Mesendoderm (in vitro differentiated cells): ENCODE measurements at regions not wholly inside any gene's neighbourhood (a gene's known extent, or its start where the extent isn't known, plus 50 kb on each side); places are given as distances from the start of the nearest gene placed in this dataset.
A peak's percentile ranks its signal among the peaks of the same experiment; 100 is the strongest.

ENCODE experiments used
- DNase-seq: peaks from one replicate; pipeline ENCODE4 v3.0.0; 2013
- H2AK5ac ChIP-seq: 2 replicates; pipeline ENCODE4 v1.6.1; 2013; ENCODE audit warnings: low read length, inconsistent platforms
- H2BK120ac ChIP-seq: 2 replicates; pipeline ENCODE4 v1.6.1; 2013; ENCODE audit warnings: low read depth, mild to moderate bottlenecking, low read length, moderate library complexity, mixed read lengths
- H2BK15ac ChIP-seq: replicated peaks from 2 replicates; pipeline ENCODE4 v1.6.1; 2013; ENCODE audit warnings: low read depth, mild to moderate bottlenecking, moderate library complexity
- H2BK5ac ChIP-seq: 2 replicates; pipeline ENCODE4 v1.6.1; 2013; ENCODE audit warnings: low read length, inconsistent platforms
- H3K18ac ChIP-seq: 2 replicates; pipeline ENCODE4 v1.6.1; 2013; ENCODE audit warnings: mild to moderate bottlenecking, low read length, mixed read lengths
- H3K23ac ChIP-seq: one replicate; pipeline ENCODE4 v1.6.1; 2013; ENCODE audit warnings: low read length
- H3K27ac ChIP-seq: 2 replicates; pipeline ENCODE4 v1.5.1; 2013; ENCODE audit warnings: low read depth, mild to moderate bottlenecking, inconsistent platforms, low read length, moderate library complexity
- H3K27me3 ChIP-seq: 2 replicates; pipeline ENCODE4 v1.6.1; 2013; ENCODE audit warnings: low read length, control low read depth, mild to moderate bottlenecking, inconsistent platforms; ENCODE audit not compliant: insufficient read depth, poor library complexity
- H3K36me3 ChIP-seq: 2 replicates; pipeline ENCODE4 v1.6.1; 2013; ENCODE audit warnings: low read length, inconsistent platforms; ENCODE audit not compliant: control insufficient read depth, insufficient read depth
- H3K4ac ChIP-seq: one replicate; pipeline ENCODE4 v1.6.1; 2013; ENCODE audit warnings: low read depth, mild to moderate bottlenecking, low read length, moderate library complexity
- H3K4me1 ChIP-seq: 2 replicates; pipeline ENCODE4 v1.6.1; 2013; ENCODE audit warnings: low read depth, low read length, inconsistent platforms; ENCODE audit not compliant: control insufficient read depth
- H3K4me2 ChIP-seq: 2 replicates; pipeline ENCODE4 v1.6.1; 2013; ENCODE audit warnings: low read length
- H3K4me3 ChIP-seq: 2 replicates; pipeline ENCODE4 v1.5.1; 2013; ENCODE audit warnings: mild to moderate bottlenecking, low read length
- H3K56ac ChIP-seq: one replicate; pipeline ENCODE4 v1.6.1; 2013; ENCODE audit warnings: low read length
- H3K79me1 ChIP-seq: 2 replicates; pipeline ENCODE4 v1.6.1; 2013; ENCODE audit warnings: low read length, inconsistent platforms
- H3K79me2 ChIP-seq: 2 replicates; pipeline ENCODE4 v1.6.1; 2013; ENCODE audit warnings: mild to moderate bottlenecking, low read length; ENCODE audit not compliant: control insufficient read depth, insufficient read depth
- H3K9ac ChIP-seq: 2 replicates; pipeline ENCODE4 v1.6.1; 2013; ENCODE audit warnings: low read length, inconsistent platforms
- H4K5ac ChIP-seq: one replicate; pipeline ENCODE4 v1.6.1; 2013; ENCODE audit warnings: low read length
- H4K8ac ChIP-seq: one replicate; pipeline ENCODE4 v1.6.1; 2013; ENCODE audit warnings: low read depth, mild to moderate bottlenecking, control low read depth, low read length, moderate library complexity
- WGBS: extraction: QIAGEN DNeasy Blood & Tissue Kit; methylation state at CpG from one replicate; pipeline ENCODE4 v1.1.7; 2013; ENCODE audit warnings: low lambda C conversion rate, missing lambda C conversion rate; ENCODE audit not compliant: insufficient coverage; ENCODE audit errors: extremely low coverage; 5-methylcytosine and 5-hydroxymethylcytosine counted together

DNA sequence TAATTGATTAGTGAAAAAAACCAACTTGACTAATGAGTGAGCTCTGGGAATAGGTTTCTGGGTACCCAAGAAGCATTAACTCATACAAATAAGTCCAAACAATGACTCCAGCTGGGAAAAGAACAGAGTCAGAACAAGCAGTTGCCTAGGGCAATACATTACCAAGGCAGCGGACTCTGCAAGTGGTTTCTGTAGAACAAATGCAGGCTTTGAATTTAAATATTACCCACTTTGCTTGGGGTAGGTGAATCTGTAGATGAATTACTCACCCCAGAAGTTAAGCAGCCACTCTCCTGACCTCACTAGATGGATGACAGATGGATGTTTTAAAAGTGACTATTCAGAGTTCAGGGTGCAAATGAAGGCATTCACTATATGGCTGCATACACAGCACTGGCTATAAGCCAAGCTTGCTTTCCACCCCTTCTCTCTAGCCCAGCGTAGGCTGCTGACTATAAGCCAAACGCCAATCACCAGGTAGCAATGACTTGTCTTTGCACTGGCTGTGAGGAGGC is 73.1 kb upstream of the BHLHE40 start:
- H3K27me3 ChIP-seq, result no peaks in the 10 kb centered on the region
- no peak overlapping the region for H3K4me3 ChIP-seq
- peak; percentile 55 for DNase-seq
- H4K5ac ChIP-seq, result no peak overlapping the region
- no peak overlapping the region for H4K8ac ChIP-seq
- no peak overlapping the region for H2BK120ac ChIP-seq
- H3K36me3 ChIP-seq, result no peaks in the 10 kb centered on the region
- WGBS, result no CpG with 5 or more reads among the region's 3 CpGs
- no peak overlapping the region for H2BK5ac ChIP-seq
- no peak overlapping the region for H3K4ac ChIP-seq
- H2AK5ac ChIP-seq, result no peak overlapping the region
- no peak overlapping the region for H3K4me2 ChIP-seq
- H2BK15ac ChIP-seq, result no peak overlapping the region
- H3K23ac ChIP-seq, result no peak overlapping the region
- H3K56ac ChIP-seq, result no peak overlapping the region
- H3K79me2 ChIP-seq, result no peaks in the 10 kb centered on the region
- no peak overlapping the region for H3K18ac ChIP-seq
- H3K27ac ChIP-seq, result no peak overlapping the region
- H3K9ac ChIP-seq, result no peak overlapping the region
- H3K79me1 ChIP-seq, result no peaks in the 10 kb centered on the region
- H3K4me1 ChIP-seq, result no peaks in the 10 kb centered on the region

GRCh38 chr3:4907050-4907449 is 72.2 kb upstream of the BHLHE40 start:
- no peak overlapping the region for H3K27ac ChIP-seq
- no peak for DNase-seq
- no CpG with 5 or more reads among the region's 1 CpG for WGBS

DNA sequence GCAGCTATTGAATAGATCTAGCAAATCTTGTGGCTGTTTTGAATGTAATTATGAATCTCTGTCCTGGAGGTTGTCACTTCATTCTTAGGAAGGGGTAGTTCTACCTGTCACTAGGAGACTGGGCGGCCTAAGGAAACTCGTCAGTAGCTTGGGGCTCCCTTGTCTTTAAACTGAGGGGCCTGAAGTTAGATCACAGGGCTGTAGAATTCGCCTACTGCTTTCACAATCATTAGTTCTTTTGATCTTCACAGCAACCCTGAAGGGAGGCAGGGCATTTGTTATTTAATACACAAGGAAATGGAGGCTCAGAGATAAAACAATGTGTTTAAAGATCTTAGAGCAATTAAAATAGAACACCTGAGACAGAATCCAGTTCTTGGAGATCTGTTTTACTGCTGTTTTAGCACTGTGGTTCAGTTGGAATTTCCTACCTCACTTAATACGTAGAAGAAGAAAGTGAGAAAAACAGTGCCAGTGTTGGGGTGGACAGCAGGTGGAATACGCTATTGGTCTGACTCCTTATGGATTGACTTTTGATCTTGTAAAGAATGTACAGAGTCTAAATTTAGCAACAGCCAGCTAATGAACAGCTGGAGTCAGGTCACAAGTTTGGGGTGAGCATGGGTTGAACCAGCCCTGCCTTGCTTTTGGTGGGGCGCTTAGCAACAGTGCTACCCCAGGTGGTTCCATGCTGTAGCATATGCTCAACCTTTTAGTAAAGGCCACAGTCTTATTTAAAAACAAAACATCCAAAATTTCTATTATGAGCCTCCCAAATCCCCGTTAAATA is 71.4 kb upstream of the BHLHE40 start:
- H2BK5ac ChIP-seq, result no peak overlapping the region
- no peak overlapping the region for H3K56ac ChIP-seq
- H3K79me2 ChIP-seq, result no peaks in the 10 kb centered on the region
- no peak overlapping the region for H3K4me2 ChIP-seq
- no peak overlapping the region for H3K4me3 ChIP-seq
- H3K9ac ChIP-seq, result no peak overlapping the region
- H3K4ac ChIP-seq, result no peak overlapping the region
- no peak for DNase-seq
- H3K36me3 ChIP-seq, result no peaks in the 10 kb centered on the region
- no peak overlapping the region for H3K18ac ChIP-seq
- WGBS, result no CpG with 5 or more reads among the region's 7 CpGs
- H3K27ac ChIP-seq, result no peak overlapping the region
- H3K27me3 ChIP-seq, result no peaks in the 10 kb centered on the region
- H2BK15ac ChIP-seq, result no peak overlapping the region
- H4K5ac ChIP-seq, result no peak overlapping the region
- H2BK120ac ChIP-seq, result no peak overlapping the region
- no peak overlapping the region for H3K23ac ChIP-seq
- no peaks in the 10 kb centered on the region for H3K79me1 ChIP-seq
- H4K8ac ChIP-seq, result peak overlapping the region; percentile 5
- no peak overlapping the region for H2AK5ac ChIP-seq
- no peaks in the 10 kb centered on the region for H3K4me1 ChIP-seq

More at GRCh38 chr3:4907050-4907449, 72.2 kb upstream of the BHLHE40 start:
- Histone ChIP-seq H3K79me1 (no peaks in the 10 kb centered on the region), H2AK5ac (no peak overlapping the region), H3K4me2 (no peak overlapping the region), H3K9ac (no peak overlapping the region), H2BK120ac (no peak overlapping the region), H2BK5ac (no peak overlapping the region), H3K4me1 (no peaks in the 10 kb centered on the region), H3K4me3 (no peak overlapping the region), H3K36me3 (no peaks in the 10 kb centered on the region), H3K4ac (no peak overlapping the region), H2BK15ac (no peak overlapping the region), H3K56ac (no peak overlapping the region), H3K23ac (no peak overlapping the region), H4K8ac (no peak overlapping the region), H3K79me2 (no peaks in the 10 kb centered on the region), H3K27me3 (no peaks in the 10 kb centered on the region), H4K5ac (no peak overlapping the region), H3K18ac (no peak overlapping the region)

DNA sequence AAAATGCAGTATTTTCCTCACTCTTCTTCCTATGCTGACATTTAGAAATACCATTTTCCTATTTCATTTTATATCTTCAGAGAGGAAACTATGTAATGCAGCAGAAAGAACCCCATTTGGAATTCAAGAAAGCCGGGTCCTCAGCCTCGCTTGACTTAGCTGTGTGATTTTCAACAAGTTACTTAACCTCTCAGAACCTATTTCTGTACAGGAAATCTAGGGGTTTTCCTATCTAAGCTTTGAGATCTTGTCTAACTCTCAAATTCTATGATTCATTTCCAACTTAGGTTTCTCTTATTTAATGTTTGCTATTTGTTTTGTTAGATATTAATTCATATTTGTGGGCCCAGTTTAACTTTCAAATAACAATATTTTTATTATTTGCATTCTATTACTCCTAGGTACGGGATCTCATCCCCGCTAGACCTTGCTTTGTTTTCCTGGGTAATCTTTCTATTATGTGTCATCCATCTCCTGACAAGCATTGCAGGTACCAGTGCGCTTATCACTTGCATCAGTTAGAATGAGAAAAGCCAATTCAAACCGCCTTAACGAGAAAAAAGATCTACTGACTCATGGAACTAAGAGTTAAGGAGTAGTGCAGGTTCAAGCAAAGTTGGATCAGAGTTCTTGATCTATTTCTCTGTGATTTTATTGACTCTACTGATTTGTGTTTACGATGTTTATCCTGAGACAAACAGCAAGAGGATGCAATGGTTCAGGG is 70.6 kb upstream of the BHLHE40 start:
- no peak overlapping the region for H3K23ac ChIP-seq
- H4K5ac ChIP-seq, result no peak overlapping the region
- DNase-seq, result no peak
- H3K4me1 ChIP-seq, result no peaks in the 10 kb centered on the region
- H2AK5ac ChIP-seq, result no peak overlapping the region
- H3K18ac ChIP-seq, result no peak overlapping the region
- no peak overlapping the region for H4K8ac ChIP-seq
- H3K9ac ChIP-seq, result no peak overlapping the region
- no peak overlapping the region for H2BK120ac ChIP-seq
- H3K4me2 ChIP-seq, result no peak overlapping the region
- no peaks in the 10 kb centered on the region for H3K36me3 ChIP-seq
- no peak overlapping the region for H3K4me3 ChIP-seq
- H2BK5ac ChIP-seq, result no peak overlapping the region
- H3K56ac ChIP-seq, result no peak overlapping the region
- WGBS, result no CpG with 5 or more reads among the region's 8 CpGs
- H3K27ac ChIP-seq, result no peak overlapping the region
- no peaks in the 10 kb centered on the region for H3K79me1 ChIP-seq
- H3K79me2 ChIP-seq, result no peaks in the 10 kb centered on the region
- H3K4ac ChIP-seq, result no peak overlapping the region
- no peak overlapping the region for H2BK15ac ChIP-seq
- no peaks in the 10 kb centered on the region for H3K27me3 ChIP-seq

- no peak overlapping the region for H3K4me2 ChIP-seq
- H2AK5ac ChIP-seq, result no peak overlapping the region
- no peak overlapping the region for H3K9ac ChIP-seq
- no peak overlapping the region for H4K5ac ChIP-seq
- H4K8ac ChIP-seq, result no peak overlapping the region
- no peak overlapping the region for H3K27ac ChIP-seq
- H3K4ac ChIP-seq, result no peak overlapping the region
- H2BK120ac ChIP-seq, result no peak overlapping the region
- H3K36me3 ChIP-seq, result no peaks in the 10 kb centered on the region
- H2BK15ac ChIP-seq, result no peak overlapping the region
- H3K4me1 ChIP-seq, result no peaks in the 10 kb centered on the region
- H3K79me1 ChIP-seq, result no peaks in the 10 kb centered on the region
- no peak overlapping the region for H3K18ac ChIP-seq
- H2BK5ac ChIP-seq, result no peak overlapping the region
- H3K79me2 ChIP-seq, result no peaks in the 10 kb centered on the region
- H3K23ac ChIP-seq, result no peak overlapping the region
- no peak for DNase-seq
- H3K56ac ChIP-seq, result no peak overlapping the region
- no peak overlapping the region for H3K4me3 ChIP-seq
- no peaks in the 10 kb centered on the region for H3K27me3 ChIP-seq
- no CpG with 5 or more reads among the region's 5 CpGs for WGBS
These were observed 64.8 kb upstream of the BHLHE40 start for GRCh38 chr3:4914464-4914863.
